NAMALWA (cell line): ENCODE measurements at regions not wholly inside any gene's neighbourhood (a gene's known extent, or its start where the extent isn't known, plus 50 kb on each side); places are given as distances from the start of the nearest gene placed in this dataset.

Experiments
- DNase-seq: peaks from one replicate; pipeline ENCODE4 v3.0.0-alpha.2; 2015; ENCODE audit warnings: low spot score

GRCh38 chr17:77684803-77685798 is 273.4 kb upstream of the TNRC6C start:
- DNase-seq = no peak

- no peak for DNase-seq
These were observed 272.5 kb upstream of the TNRC6C start for GRCh38 chr17:77685881-77686486.

- no peak for DNase-seq
These were observed 271.6 kb upstream of the TNRC6C start for GRCh38 chr17:77686903-77687302.

- DNase-seq = no peak
These were observed 271.1 kb upstream of the TNRC6C start for GRCh38 chr17:77687417-77687816.

GRCh38 chr17:77687921-77688320 is 270.6 kb upstream of the TNRC6C start:
- DNase-seq = no peak

- DNase-seq = no peak
These were observed 270.1 kb upstream of the TNRC6C start for GRCh38 chr17:77688369-77688768.

- peak; percentile 26 for DNase-seq
These were observed 268.0 kb upstream of the TNRC6C start for GRCh38 chr17:77690271-77691161.

- DNase-seq = peak; percentile 40
These were observed 267.1 kb upstream of the TNRC6C start for GRCh38 chr17:77691216-77692085.

GRCh38 chr17:77692571-77693161 is 265.8 kb upstream of the TNRC6C start:
- DNase-seq = no peak

- DNase-seq = no peak
These were observed 265.2 kb upstream of the TNRC6C start for GRCh38 chr17:77693301-77693700.

GRCh38 chr17:77693776-77694175 is 264.7 kb upstream of the TNRC6C start:
- no peak for DNase-seq

- DNase-seq = no peak
These were observed 263.8 kb upstream of the TNRC6C start for GRCh38 chr17:77694391-77695363.

GRCh38 chr17:77695386-77695785 is 263.1 kb upstream of the TNRC6C start:
- DNase-seq = no peak

GRCh38 chr17:77696151-77696720 is 262.3 kb upstream of the TNRC6C start:
- DNase-seq = no peak

- no peak for DNase-seq
These were observed 261.6 kb upstream of the TNRC6C start for GRCh38 chr17:77696721-77697460.

GRCh38 chr17:77697480-77698400 is 260.8 kb upstream of the TNRC6C start:
- no peak for DNase-seq

- DNase-seq = no peak
These were observed 259.4 kb upstream of the TNRC6C start for GRCh38 chr17:77698903-77699623.
